Hypothalamus (tissue), 51 donors: ENCODE measurements at regions not wholly inside any gene's neighbourhood (a gene's known extent, or its start where the extent isn't known, plus 50 kb on each side); places are given as distances from the start of the nearest gene placed in this dataset.

Experiments used
- DNase-seq, 51 donors: peaks; one replicate each; lab custom pipeline; 2025; lab: John Stamatoyannopoulos, UW

DNA sequence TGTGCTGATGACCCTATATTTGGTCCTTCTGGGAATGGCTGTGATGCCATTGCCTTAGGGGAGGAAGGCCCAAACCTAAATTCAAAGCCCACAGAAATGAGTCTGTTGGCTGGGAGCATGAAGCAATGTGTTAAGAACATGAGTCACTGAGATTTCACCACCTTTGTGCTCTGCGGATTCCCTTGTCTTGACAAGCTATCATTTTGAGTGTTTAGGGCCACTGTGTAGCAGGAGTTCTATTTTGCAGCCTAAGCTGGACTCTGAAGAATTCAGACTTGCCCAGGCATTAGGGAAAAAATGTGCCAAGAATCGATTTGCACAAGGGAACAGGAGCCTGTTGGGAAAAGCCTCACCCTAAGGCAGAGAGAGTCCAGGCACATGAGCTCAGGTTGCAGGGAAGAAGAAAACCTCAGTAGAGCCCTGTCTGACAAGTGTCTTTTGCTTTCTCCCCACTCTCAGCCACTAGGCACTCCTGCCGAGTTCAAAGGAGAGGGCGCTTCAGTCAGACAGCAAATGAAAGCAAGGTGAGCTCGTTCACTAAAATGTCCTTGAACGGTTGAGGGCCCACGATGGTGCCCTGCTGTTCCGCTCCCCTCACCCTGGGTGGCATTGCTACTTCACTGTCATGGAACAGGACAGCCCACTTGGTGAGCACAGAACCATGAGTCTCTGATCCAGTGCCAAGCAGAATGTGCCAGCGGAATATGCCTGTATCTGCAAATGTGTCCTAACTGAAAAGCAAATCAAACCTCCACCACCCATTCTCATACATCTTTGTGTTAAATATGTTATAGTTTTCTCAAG is 93.6 kb downstream of the PRLHR start:
- no peak for DNase-seq

- no peak for DNase-seq
Measured at GRCh38 chr10:118501171-118501570, 94.3 kb downstream of the PRLHR start.

GRCh38 chr10:118500477-118501104 is 94.9 kb downstream of the PRLHR start:
- DNase-seq = no peak

GRCh38 chr10:118499186-118499585 is 96.3 kb downstream of the PRLHR start:
- DNase-seq = no peak

- DNase-seq = no peak
Measured at GRCh38 chr10:118498623-118499022, 96.8 kb downstream of the PRLHR start.

- no peak for DNase-seq
Measured at GRCh38 chr10:118497227-118497626, 98.2 kb downstream of the PRLHR start.

DNA sequence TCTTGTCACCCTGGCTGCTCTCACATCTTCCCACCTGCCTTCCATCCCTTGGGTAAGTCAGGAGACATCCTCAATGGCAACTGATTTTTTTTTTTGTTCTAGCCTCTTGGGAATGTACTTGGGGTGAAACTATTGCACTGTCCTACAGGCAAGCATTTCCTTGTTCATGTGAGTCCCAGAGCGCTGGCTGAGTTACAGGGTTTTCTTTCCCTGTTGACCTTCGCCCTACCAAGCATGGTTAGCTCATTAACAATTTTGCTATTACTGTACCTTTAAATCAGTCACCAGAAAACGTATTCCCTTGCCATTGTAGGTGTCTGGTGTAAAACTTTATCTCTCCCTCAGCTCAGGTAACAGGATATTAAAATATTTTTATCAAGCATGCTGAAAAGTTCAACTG is 98.9 kb downstream of the PRLHR start:
- DNase-seq = no peak

DNA sequence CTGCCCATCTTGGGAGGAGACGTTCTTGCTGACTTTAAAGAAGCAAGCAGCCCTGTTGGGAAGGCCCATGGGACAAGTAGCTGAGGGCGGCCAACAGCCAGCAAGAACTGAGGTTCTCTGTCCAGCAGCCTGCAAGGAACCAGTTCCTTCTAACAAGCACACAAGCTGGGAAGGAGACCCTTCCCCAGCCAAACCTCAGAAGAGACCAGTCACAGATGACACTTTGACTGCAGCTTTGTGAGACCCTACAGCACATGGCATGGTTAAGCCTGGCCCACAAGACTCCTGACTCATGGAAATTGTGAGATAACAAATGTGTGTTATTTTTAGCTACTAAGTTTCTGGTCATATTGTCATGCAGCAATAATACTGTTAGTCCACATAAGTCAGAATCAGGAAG is 99.9 kb downstream of the PRLHR start:
- no peak for DNase-seq

DNA sequence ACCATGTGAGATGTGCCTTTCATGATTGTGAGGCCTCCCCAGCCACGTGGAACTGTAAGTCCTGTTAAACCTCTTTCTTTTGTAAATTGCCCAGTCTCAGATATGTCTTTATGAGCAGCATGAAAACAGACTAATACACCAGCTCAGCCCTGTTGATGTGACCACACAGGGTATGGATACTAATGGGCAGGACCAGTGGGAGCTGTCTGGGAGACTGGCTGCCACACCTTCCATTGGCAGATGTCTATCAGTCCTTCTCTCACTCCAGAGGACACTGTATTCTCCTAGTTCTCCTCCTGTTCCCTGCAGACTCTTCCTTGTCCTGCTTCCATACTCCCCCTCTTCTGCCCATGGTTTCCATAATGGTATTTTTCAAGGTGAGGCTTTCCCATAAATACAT is 104.4 kb downstream of the PRLHR start:
- DNase-seq = no peak

GRCh38 chr10:118488710-118489497 is 106.5 kb downstream of the PRLHR start:
- no peak for DNase-seq

DNA sequence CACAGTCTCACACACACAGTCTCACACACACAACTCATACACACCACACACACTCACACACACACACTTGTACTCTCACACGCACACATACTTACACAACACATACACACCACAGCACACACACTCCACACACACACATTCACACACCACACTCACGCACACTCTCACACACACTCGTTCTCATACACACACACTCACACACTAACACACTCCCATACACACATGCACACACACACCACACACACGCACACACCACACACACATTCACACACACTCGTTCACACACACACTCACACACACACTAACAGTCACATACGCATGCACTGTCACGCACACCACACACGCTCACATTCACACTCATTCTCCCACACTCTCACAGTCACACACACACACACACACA is 109.8 kb downstream of the PRLHR start:
- DNase-seq = no peak

GRCh38 chr10:118484152-118484871 is 111.1 kb downstream of the PRLHR start:
- DNase-seq = no peak

DNA sequence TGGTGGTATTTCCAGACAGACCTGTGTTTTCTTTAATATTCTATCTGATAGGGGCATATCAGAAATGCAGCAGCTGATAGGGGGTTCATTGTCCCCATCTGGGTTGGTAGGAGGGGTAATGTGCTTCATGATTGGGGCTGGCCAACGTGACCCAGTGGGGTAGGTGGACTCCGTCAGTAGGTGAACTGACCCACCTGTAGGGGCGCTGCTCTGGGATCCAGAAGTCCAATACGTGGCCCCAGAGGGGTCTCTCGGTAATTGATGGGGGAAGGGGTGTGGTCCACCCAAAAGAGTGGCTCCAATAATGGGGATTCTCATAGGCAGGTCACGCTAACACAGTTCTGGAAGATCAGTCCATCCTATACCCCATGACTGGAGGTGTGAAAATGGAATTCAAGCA is 112.0 kb downstream of the PRLHR start:
- no peak for DNase-seq

DNA sequence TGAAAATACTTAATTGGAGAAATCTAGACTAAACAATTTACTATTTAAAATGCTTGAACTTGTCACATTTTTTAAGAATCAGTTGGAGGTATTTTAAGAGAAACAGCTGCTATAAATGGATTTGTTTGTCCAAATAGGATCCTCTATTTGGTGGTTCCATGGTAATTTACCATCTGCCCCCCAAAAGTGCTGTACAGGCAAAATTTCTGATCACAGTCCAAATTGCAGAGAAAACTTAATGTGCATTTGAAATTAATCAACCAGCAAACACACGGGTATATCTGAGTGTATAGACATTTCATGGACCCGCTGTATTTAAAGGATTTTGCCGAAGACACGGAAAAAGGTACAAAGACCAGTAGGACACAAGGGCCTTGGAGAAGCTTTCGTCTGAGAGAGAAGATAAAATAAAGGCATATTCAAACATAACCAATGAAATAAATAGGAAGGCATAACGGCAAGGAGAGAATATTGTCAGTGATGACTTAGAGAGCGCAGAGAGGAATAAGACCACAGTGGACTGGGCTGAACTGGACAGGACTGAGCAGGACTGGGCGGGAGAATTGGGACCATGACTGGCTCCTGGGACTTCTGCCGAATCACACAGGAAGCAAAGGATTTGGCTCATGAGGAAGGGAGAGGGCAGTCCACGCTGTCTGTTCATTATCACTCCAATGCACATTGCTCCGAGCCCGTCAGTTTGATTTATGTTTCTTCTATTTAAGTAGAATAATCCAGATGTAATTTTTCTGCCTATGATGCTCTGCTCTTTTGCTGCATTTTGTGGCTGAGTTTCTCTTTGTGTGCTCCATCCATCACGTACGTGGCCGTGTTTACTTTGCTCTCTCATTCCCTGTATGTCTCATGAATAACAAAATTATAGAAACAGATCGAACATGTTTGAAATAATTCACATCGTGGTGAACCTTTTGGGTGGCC is 112.8 kb downstream of the PRLHR start:
- no peak for DNase-seq

DNA sequence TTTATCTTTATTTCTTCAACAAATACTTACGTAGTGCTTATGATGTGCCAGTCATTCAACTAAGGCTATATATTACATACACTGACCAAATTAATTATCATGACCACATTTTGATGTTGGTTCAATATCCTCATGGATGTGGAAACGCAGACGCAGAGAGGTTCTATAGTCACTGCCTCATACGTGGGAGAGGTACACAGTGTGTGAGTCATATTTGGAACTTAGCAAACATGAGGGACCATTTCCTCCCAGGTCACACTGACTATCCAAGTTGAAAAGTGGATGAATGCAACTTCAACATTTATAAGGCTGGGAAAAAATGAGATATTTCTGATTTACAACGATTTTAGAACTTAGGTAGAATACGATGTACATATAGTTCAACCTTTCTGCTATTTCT is 113.6 kb downstream of the PRLHR start:
- no peak for DNase-seq

DNA sequence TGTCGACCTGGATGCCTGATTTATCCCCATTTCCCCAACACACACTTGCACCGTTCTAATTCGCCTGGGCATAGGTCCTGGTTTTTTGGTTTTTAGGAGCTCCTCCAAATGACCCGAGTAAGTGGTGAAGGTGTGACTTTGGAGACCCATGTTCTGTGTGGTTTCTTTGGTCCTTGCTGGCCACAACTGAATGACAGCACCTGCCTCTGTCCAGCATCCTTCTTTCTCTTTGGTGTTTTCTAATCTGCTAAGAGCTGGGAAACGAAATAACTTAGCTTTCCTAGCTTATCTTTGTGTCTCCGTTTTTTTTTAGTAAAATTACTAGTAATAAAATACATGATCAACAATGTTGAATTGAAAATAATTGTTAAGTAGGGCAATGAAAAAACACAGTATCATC is 120.2 kb downstream of the PRLHR start:
- DNase-seq = no peak

- DNase-seq = peak in 1 of 51 donors; percentile 5
Measured at GRCh38 chr10:118474111-118474510, 121.3 kb downstream of the PRLHR start.

- DNase-seq = no peak
Measured at GRCh38 chr10:118473305-118473960, 122.0 kb downstream of the PRLHR start.
